Prostate gland (tissue), 2 donors: ENCODE measurements at regions not wholly inside any gene's neighbourhood (a gene's known extent, or its start where the extent isn't known, plus 50 kb on each side); places are given as distances from the start of the nearest gene placed in this dataset.

ENCODE experiments used
- POLR2A ChIP-seq: fragments of 450-650 bp; IDR thresholded peaks from one replicate; pipeline ENCODE4 v1.6.1; 2016; ENCODE audit warnings: antibody characterized with exemption, mild to moderate bottlenecking
- POLR2AphosphoS5 ChIP-seq: sonication (generic); formaldehyde crosslinking; IDR thresholded peaks from one replicate; pipeline ENCODE4 v1.6.1; 2017; ENCODE audit warnings: antibody characterized with exemption
- TF ChIP-seq, protein P1 (sequence below), 4 experiments: fragments of 200-600 bp in 2 of 4; fragments of 450-650 bp in 2 of 4; sonication (generic) in 2 of 4; IDR thresholded peaks; 1 replicate in 3 of 4; 2 replicates in 1 of 4; pipeline ENCODE4 v1.5.1; 2016 to 2019; ENCODE audit warnings: antibody characterized with exemption in 4 of 4, mild to moderate bottlenecking in 2 of 4, moderate library complexity in 2 of 4

DNA sequence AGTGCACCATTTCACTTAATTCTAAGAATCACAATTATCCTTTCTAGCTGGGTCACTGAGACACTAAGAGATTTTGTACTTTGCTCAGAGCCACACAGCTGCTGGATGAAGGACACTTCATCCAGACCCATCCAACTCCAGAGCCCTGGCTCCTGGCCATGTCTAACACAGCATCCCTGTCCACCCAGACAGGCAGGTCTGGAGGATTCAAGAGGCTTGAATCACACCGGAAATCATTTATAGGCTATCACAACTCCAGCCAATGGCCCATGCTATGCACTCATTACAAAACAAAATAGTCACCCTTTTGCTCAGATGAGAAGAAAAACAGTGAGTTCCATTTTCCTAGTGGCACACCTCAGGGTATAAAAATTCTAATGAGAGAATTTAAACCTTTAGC, 198.2 kb upstream of the LMCD1 start:
- TF ChIP-seq, protein P1, sequence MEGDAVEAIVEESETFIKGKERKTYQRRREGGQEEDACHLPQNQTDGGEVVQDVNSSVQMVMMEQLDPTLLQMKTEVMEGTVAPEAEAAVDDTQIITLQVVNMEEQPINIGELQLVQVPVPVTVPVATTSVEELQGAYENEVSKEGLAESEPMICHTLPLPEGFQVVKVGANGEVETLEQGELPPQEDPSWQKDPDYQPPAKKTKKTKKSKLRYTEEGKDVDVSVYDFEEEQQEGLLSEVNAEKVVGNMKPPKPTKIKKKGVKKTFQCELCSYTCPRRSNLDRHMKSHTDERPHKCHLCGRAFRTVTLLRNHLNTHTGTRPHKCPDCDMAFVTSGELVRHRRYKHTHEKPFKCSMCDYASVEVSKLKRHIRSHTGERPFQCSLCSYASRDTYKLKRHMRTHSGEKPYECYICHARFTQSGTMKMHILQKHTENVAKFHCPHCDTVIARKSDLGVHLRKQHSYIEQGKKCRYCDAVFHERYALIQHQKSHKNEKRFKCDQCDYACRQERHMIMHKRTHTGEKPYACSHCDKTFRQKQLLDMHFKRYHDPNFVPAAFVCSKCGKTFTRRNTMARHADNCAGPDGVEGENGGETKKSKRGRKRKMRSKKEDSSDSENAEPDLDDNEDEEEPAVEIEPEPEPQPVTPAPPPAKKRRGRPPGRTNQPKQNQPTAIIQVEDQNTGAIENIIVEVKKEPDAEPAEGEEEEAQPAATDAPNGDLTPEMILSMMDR (IDR thresholded peaks at IDR 0.05), result no peak
- TF ChIP-seq POLR2AphosphoS5, result no peak
- no peak for TF ChIP-seq POLR2A
